Cardiac muscle cell (in vitro differentiated cells and primary cell): ENCODE measurements at regions not wholly inside any gene's neighbourhood (a gene's known extent, or its start where the extent isn't known, plus 50 kb on each side); places are given as distances from the start of the nearest gene placed in this dataset.
"Not testable (repeated sequence)": the region's sequence is repeated elsewhere in the genome, so short reads cannot be mapped to it uniquely, and the experiment has no call there.

ENCODE experiments used
- DNase-seq, 2 donors: peaks; one replicate each; pipeline versions ENCODE4 v3.0.0 to v3.0.0-alpha.2; 2010 to 2017; ENCODE audit warnings: low read depth in 1 of 2, low spot score in 1 of 2
- H3K27ac ChIP-seq: fragments of 200-600 bp; sonication (generic); 2 replicates; pipeline ENCODE4 v1.5.1; 2016
- H3K27me3 ChIP-seq: fragments of 200-600 bp; sonication (generic); 2 replicates; pipeline ENCODE4 v1.6.0; 2016; ENCODE audit warnings: control low read depth
- H3K36me3 ChIP-seq: fragments of 200-600 bp; sonication (generic); 2 replicates; pipeline ENCODE4 v1.5.1; 2016; ENCODE audit warnings: control low read depth
- H3K4me1 ChIP-seq: fragments of 200-600 bp; sonication (generic); 2 replicates; pipeline ENCODE4 v1.8.1; 2017; ENCODE audit warnings: low read depth, mild to moderate bottlenecking, mixed run types
- H3K4me3 ChIP-seq: fragments of 200-600 bp; sonication (generic); 2 replicates; pipeline ENCODE4 v1.5.1; 2016; ENCODE audit warnings: mild to moderate bottlenecking
- H3K9me3 ChIP-seq: fragments of 200-600 bp; sonication (generic); 2 replicates; pipeline ENCODE4 v1.5.1; 2017; ENCODE audit warnings: low read depth, mild to moderate bottlenecking, control low read depth
- CTCF ChIP-seq: IDR thresholded peaks from 2 replicates; pipeline ENCODE4 v1.5.1; 2012; ENCODE audit warnings: low read depth, mild to moderate bottlenecking, low read length

DNA sequence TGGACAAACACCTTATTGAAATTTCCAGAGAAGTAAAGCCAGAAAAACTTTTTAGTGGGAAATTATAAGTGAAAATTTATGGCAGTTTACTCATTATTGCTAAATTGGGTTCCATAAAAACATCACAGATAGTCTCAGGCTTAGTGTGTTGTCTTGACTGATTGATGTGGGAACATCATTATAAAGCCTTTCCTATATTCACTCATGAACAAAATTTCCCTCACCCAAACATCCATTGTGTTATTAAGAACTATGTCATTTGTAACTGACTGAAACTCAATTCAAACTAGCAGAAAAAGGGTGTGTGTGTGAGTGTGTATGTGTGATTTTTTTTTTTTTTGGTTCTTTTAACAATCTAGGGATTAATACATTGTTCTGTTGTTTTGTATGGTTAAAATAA lies 143.7 kb upstream of the SEMA6A start:
- no peaks in the 10 kb centered on the region for H3K4me1 ChIP-seq
- no peak overlapping the region for H3K4me3 ChIP-seq
- TF ChIP-seq CTCF = no peak
- no peaks in the 10 kb centered on the region for H3K27me3 ChIP-seq
- no peak for DNase-seq
- H3K9me3 ChIP-seq = no peaks in the 10 kb centered on the region
- no peaks in the 10 kb centered on the region for H3K36me3 ChIP-seq
- H3K27ac ChIP-seq = no peak overlapping the region

DNA sequence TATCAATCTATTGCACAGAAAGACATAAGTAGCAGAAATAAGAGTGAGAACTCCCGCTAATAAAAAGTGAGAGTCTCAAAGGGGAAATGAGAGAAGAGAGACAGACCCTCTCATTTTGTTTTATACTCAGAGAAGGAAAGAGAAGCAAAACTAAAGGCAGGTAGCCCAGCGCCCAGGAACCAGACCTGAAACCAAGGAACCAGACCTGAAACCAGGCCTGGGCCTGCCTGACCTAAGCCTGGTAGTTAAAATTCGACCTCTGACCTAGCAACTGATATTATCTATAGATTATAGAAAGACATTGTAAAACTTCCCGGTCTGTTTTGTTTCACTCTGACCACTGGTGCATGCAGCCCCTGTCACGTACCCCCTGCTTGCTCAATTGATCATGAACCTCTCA lies 134.5 kb upstream of the SEMA6A start:
- H3K9me3 ChIP-seq = no peaks in the 10 kb centered on the region
- no peaks in the 10 kb centered on the region for H3K36me3 ChIP-seq
- no peaks in the 10 kb centered on the region for H3K27me3 ChIP-seq
- H3K4me1 ChIP-seq = no peaks in the 10 kb centered on the region
- no peak for TF ChIP-seq CTCF
- H3K4me3 ChIP-seq = no peak overlapping the region
- no peak overlapping the region for H3K27ac ChIP-seq
- DNase-seq = no peak

- not testable (repeated sequence) for H3K36me3 ChIP-seq, H3K27ac ChIP-seq, H3K4me1 ChIP-seq, H3K4me3 ChIP-seq, H3K27me3 ChIP-seq, DNase-seq, H3K9me3 ChIP-seq
These were observed 130.5 kb upstream of the SEMA6A start for GRCh38 chr5:116705121-116705519.

- Histone ChIP-seq H3K27ac (no peak overlapping the region), H3K4me3 (no peak overlapping the region), H3K4me1 (no peaks in the 10 kb centered on the region), H3K36me3 (no peaks in the 10 kb centered on the region), H3K9me3 (no peaks in the 10 kb centered on the region), H3K27me3 (no peaks in the 10 kb centered on the region)
- no peak for DNase-seq
- TF ChIP-seq CTCF = no peak
These were observed 129.3 kb upstream of the SEMA6A start for GRCh38 chr5:116703941-116704340.

- no peak overlapping the region for H3K27ac ChIP-seq
- no peak for TF ChIP-seq CTCF
- no peaks in the 10 kb centered on the region for H3K4me1 ChIP-seq
- H3K4me3 ChIP-seq = no peak overlapping the region
- H3K27me3 ChIP-seq = no peaks in the 10 kb centered on the region
- DNase-seq = no peak
- no peaks in the 10 kb centered on the region for H3K9me3 ChIP-seq
- H3K36me3 ChIP-seq = no peaks in the 10 kb centered on the region
These were observed 128.7 kb upstream of the SEMA6A start for GRCh38 chr5:116703328-116703727.

DNA sequence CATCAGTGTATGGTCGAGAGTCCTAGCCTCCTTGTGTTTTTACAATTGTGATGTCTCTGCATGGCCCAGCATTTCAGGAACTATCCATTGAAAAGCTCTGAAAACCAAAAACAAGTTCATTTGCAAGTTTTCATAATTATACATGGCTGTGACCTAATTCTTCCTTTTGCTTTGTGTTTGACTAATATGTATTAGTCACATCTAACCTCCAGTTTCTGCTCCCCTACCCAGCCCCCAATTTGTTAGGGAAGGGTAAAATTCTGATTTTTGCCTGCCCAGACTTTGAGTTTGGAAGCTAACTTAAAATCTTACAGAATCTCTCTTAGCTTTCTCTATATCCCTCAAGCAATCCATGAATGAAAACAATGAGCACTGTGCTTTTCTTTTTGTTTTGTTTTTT lies 128.2 kb upstream of the SEMA6A start:
- no peak overlapping the region for H3K27ac ChIP-seq
- TF ChIP-seq CTCF = no peak
- H3K27me3 ChIP-seq = no peaks in the 10 kb centered on the region
- H3K4me1 ChIP-seq = no peaks in the 10 kb centered on the region
- no peaks in the 10 kb centered on the region for H3K36me3 ChIP-seq
- H3K4me3 ChIP-seq = no peak overlapping the region
- no peaks in the 10 kb centered on the region for H3K9me3 ChIP-seq
- no peak for DNase-seq
